ENCODE measurements at regions not wholly inside any gene's neighbourhood (a gene's known extent, or its start where the extent isn't known, plus 50 kb on each side); places are given as distances from the start of the nearest gene placed in this dataset.

GRCh38 chr1:55969322-55969721 lies 610.0 kb downstream of the PLPP3 start:
- H3F3A ChIP-seq (ENCODE audit: low read depth), result no peaks in the 10 kb centered on the region
- H3K27ac ChIP-seq, result no peak overlapping the region
- no peaks in the 10 kb centered on the region for H4K20me1 ChIP-seq (ENCODE audit: low read depth)
- no peak overlapping the region for H3K4me2 ChIP-seq
- peaks cover 2% of the 10 kb centered on the region for H3K9me3 Mint-ChIP-seq
- H3K4me1 Mint-ChIP-seq, result peaks cover 3% of the 10 kb centered on the region
- H3K27ac Mint-ChIP-seq, result no peak overlapping the region
- H3K79me2 ChIP-seq (ENCODE audit: low read depth), result no peaks in the 10 kb centered on the region
- no peak overlapping the region for H3K4me3 ChIP-seq
- H3K9ac ChIP-seq, result no peak overlapping the region
- no peak for DNase-seq (ENCODE audit: low spot score)
- H3K36me3 Mint-ChIP-seq, result no peaks in the 10 kb centered on the region
- H3K9me3 ChIP-seq (ENCODE audit: low read depth), result no peaks in the 10 kb centered on the region
- H3K27me3 Mint-ChIP-seq (ENCODE audit: insufficient read depth, low read depth), result peaks cover 2% of the 10 kb centered on the region
- no peak overlapping the region for H2AFZ ChIP-seq (replicated peaks)
- no peaks in the 10 kb centered on the region for H3K36me3 ChIP-seq
- H3K4me3 Mint-ChIP-seq, result no peak overlapping the region
- H3K4me1 ChIP-seq, result no peaks in the 10 kb centered on the region
- TF ChIP-seq EZH2phosphoT487 (IDR thresholded peaks at IDR 0.05) (no peak), EZH2 (IDR thresholded peaks at IDR 0.05) (no peak)
- TF ChIP-seq, protein P1, sequence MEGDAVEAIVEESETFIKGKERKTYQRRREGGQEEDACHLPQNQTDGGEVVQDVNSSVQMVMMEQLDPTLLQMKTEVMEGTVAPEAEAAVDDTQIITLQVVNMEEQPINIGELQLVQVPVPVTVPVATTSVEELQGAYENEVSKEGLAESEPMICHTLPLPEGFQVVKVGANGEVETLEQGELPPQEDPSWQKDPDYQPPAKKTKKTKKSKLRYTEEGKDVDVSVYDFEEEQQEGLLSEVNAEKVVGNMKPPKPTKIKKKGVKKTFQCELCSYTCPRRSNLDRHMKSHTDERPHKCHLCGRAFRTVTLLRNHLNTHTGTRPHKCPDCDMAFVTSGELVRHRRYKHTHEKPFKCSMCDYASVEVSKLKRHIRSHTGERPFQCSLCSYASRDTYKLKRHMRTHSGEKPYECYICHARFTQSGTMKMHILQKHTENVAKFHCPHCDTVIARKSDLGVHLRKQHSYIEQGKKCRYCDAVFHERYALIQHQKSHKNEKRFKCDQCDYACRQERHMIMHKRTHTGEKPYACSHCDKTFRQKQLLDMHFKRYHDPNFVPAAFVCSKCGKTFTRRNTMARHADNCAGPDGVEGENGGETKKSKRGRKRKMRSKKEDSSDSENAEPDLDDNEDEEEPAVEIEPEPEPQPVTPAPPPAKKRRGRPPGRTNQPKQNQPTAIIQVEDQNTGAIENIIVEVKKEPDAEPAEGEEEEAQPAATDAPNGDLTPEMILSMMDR (IDR thresholded peaks at IDR 0.05), result no peak
- H3K27me3 ChIP-seq, result no peaks in the 10 kb centered on the region

DNA sequence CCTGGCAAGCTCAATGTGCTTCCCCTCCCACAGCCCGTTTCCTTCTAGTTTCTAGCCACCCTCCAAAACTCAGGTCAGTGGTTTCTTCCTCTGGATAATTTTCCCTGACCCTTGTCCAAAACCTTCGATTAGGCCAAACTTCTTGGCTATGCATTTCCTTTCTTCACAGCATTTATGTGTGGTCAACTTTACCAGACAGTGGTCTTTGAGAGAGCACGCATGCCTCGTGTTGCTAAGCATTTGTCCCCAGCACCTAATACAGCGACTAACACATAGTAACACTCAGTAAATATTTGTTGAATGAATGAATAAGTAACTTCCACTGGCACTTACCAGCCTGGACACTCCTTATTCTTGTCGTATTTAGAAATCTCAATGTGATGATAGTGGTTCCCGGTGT lies 610.7 kb downstream of the PLPP3 start:
- H3K79me2 ChIP-seq (ENCODE audit: low read depth), result no peaks in the 10 kb centered on the region
- Mint-ChIP-seq H3K4me3 (no peak overlapping the region), H3K9me3 (peaks cover 2% of the 10 kb centered on the region), H3K36me3 (no peaks in the 10 kb centered on the region), H3K27ac (no peak overlapping the region), H3K4me1 (peaks cover 3% of the 10 kb centered on the region), H3K27me3 (ENCODE audit: insufficient read depth, low read depth) (peaks cover 2% of the 10 kb centered on the region)
- TF ChIP-seq EZH2phosphoT487 (IDR thresholded peaks at IDR 0.05) (no peak), EZH2 (IDR thresholded peaks at IDR 0.05) (no peak)
- TF ChIP-seq, protein P1 (IDR thresholded peaks at IDR 0.05), result no peak
- DNase-seq (ENCODE audit: low spot score), result no peak
- H3K27ac ChIP-seq, result no peak overlapping the region
- no peaks in the 10 kb centered on the region for H3K36me3 ChIP-seq
- H3K9ac ChIP-seq, result no peak overlapping the region
- no peak overlapping the region for H3K4me2 ChIP-seq
- no peaks in the 10 kb centered on the region for H4K20me1 ChIP-seq (ENCODE audit: low read depth)
- H3K27me3 ChIP-seq, result no peaks in the 10 kb centered on the region
- H3F3A ChIP-seq (ENCODE audit: low read depth), result no peaks in the 10 kb centered on the region
- H3K4me3 ChIP-seq, result no peak overlapping the region
- H3K4me1 ChIP-seq, result no peaks in the 10 kb centered on the region
- no peaks in the 10 kb centered on the region for H3K9me3 ChIP-seq (ENCODE audit: low read depth)
- no peak overlapping the region for H2AFZ ChIP-seq (replicated peaks)

- Histone ChIP-seq H3K36me3 (no peaks in the 10 kb centered on the region), H3K4me1 (no peaks in the 10 kb centered on the region), H2AFZ (replicated peaks) (no peak overlapping the region), H3K27ac (no peak overlapping the region), H3K9ac (no peak overlapping the region), H3K27me3 (no peaks in the 10 kb centered on the region), H3K4me3 (no peak overlapping the region), H3F3A (ENCODE audit: low read depth) (no peaks in the 10 kb centered on the region), H4K20me1 (ENCODE audit: low read depth) (no peaks in the 10 kb centered on the region), H3K9me3 (ENCODE audit: low read depth) (no peaks in the 10 kb centered on the region), H3K79me2 (ENCODE audit: low read depth) (no peaks in the 10 kb centered on the region), H3K4me2 (no peak overlapping the region)
- TF ChIP-seq, protein P1 (IDR thresholded peaks at IDR 0.05), result no peak
- TF ChIP-seq EZH2 (IDR thresholded peaks at IDR 0.05), result no peak
- no peak for TF ChIP-seq EZH2phosphoT487 (IDR thresholded peaks at IDR 0.05)
- H3K4me3 Mint-ChIP-seq, result no peak overlapping the region
- H3K4me1 Mint-ChIP-seq, result peaks cover 7% of the 10 kb centered on the region
- no peaks in the 10 kb centered on the region for H3K9me3 Mint-ChIP-seq
- no peak overlapping the region for H3K27ac Mint-ChIP-seq
- DNase-seq (ENCODE audit: low spot score), result no peak
- H3K36me3 Mint-ChIP-seq, result no peaks in the 10 kb centered on the region
- peaks cover 2% of the 10 kb centered on the region for H3K27me3 Mint-ChIP-seq (ENCODE audit: insufficient read depth, low read depth)
Measured at GRCh38 chr1:55965981-55966461, 613.3 kb downstream of the PLPP3 start.

Data from neural progenitor cell (in vitro differentiated cells).